Activated B cell treated with CpG ODN at 0.5 μM for 24 hours (primary cell): ENCODE measurements at regions not wholly inside any gene's neighbourhood (a gene's known extent, or its start where the extent isn't known, plus 50 kb on each side); places are given as distances from the start of the nearest gene placed in this dataset.

ENCODE experiments used
- ATAC-seq: fragments of 200-7000 bp; cut with Tn5 transposase; one replicate; pipeline ENCODE4 v1.10.0; 2021; ENCODE audit warnings: low read depth, mild to moderate bottlenecking, moderate library complexity
- CTCF ChIA-PET: fragments of 350-600 bp; sonication (Branson Sonifier 250); formaldehyde crosslinking; loops from one replicate; lab custom pipeline; 2021; ENCODE audit warnings: antibody characterized with exemption; lab: Charles Lee
- POLR2A ChIA-PET: fragments of 350-600 bp; sonication (Branson Sonifier 250); formaldehyde crosslinking; loops from one replicate; lab custom pipeline; 2021; ENCODE audit warnings: antibody characterized with exemption; lab: Charles Lee
- DNase-seq: peaks from one replicate; pipeline ENCODE4 v3.0.0; 2022
- H3K27ac Mint-ChIP-seq: one replicate; pipeline ENCODE4 v1.8.0; 2020; ENCODE audit warnings: mixed read lengths
- H3K27me3 Mint-ChIP-seq: one replicate; pipeline ENCODE4 v1.8.0; 2021; ENCODE audit warnings: mixed read lengths
- H3K36me3 Mint-ChIP-seq: one replicate; pipeline ENCODE4 v1.8.0; 2021; ENCODE audit warnings: low read depth, mixed read lengths
- H3K4me1 Mint-ChIP-seq: one replicate; pipeline ENCODE4 v1.8.0; 2021; ENCODE audit warnings: mixed read lengths
- H3K4me3 Mint-ChIP-seq: one replicate; pipeline ENCODE4 v1.8.0; 2020; ENCODE audit warnings: mild to moderate bottlenecking, mixed read lengths
- H3K9me3 Mint-ChIP-seq: one replicate; pipeline ENCODE4 v1.8.0; 2020; ENCODE audit warnings: mixed read lengths
- CTCF ChIP-seq: fragments of 200-600 bp; IDR thresholded peaks from one replicate; pipeline ENCODE4 v1.8.0; 2022; ENCODE audit warnings: antibody characterized with exemption, mild to moderate bottlenecking
- intact Hi-C: fragments of 100-400 bp; cut with micrococcal nuclease; formaldehyde crosslinking; loops from one replicate; pipeline ENCODE4 v1.15.1; 2024

- H3K27me3 Mint-ChIP-seq: no peaks in the 10 kb centered on the region
- TF ChIP-seq CTCF: no peak
- DNase-seq (no peak), ATAC-seq (no peak)
- no peak overlapping the region for H3K4me3 Mint-ChIP-seq
- peaks cover 2% of the 10 kb centered on the region for H3K9me3 Mint-ChIP-seq
- POLR2A ChIA-PET: no interaction called here
- CTCF ChIA-PET: no interaction called here
- H3K4me1 Mint-ChIP-seq: no peaks in the 10 kb centered on the region
- intact Hi-C loops: no loop called here
- H3K36me3 Mint-ChIP-seq: no peaks in the 10 kb centered on the region
- no peak overlapping the region for H3K27ac Mint-ChIP-seq
These were observed 149.4 kb downstream of the CD24 start for GRCh38 chr6:106825156-106825555.

GRCh38 chr6:106823732-106824351, 150.7 kb downstream of the CD24 start:
- Mint-ChIP-seq H3K4me3 (no peak overlapping the region), H3K4me1 (no peaks in the 10 kb centered on the region), H3K9me3 (no peaks in the 10 kb centered on the region), H3K36me3 (no peaks in the 10 kb centered on the region), H3K27ac (no peak overlapping the region), H3K27me3 (no peaks in the 10 kb centered on the region)
- no peak for TF ChIP-seq CTCF
- no peak for ATAC-seq
- POLR2A ChIA-PET: interaction anchor here (0.7 kb wide), 1 partner anchor 1744 kb away, joined by 3 read pairs; no protein-coding TSS in a partner anchor
- no peak for DNase-seq
- intact Hi-C loops: no loop called here
- CTCF ChIA-PET: no interaction called here

- ATAC-seq: no peak
- Mint-ChIP-seq H3K27ac (no peak overlapping the region), H3K4me1 (no peaks in the 10 kb centered on the region), H3K4me3 (no peak overlapping the region), H3K9me3 (no peaks in the 10 kb centered on the region), H3K36me3 (no peaks in the 10 kb centered on the region), H3K27me3 (no peaks in the 10 kb centered on the region)
- intact Hi-C loops: no loop called here
- no peak for DNase-seq
- CTCF ChIA-PET: no interaction called here
- no peak for TF ChIP-seq CTCF
- POLR2A ChIA-PET: interaction anchor here (0.7 kb wide), 1 partner anchor 1745 kb away, joined by 3 read pairs; no protein-coding TSS in a partner anchor
These were observed 151.5 kb downstream of the CD24 start for GRCh38 chr6:106823058-106823457.

- Mint-ChIP-seq H3K27ac (no peak overlapping the region), H3K9me3 (no peaks in the 10 kb centered on the region), H3K4me1 (no peaks in the 10 kb centered on the region), H3K27me3 (no peaks in the 10 kb centered on the region), H3K36me3 (no peaks in the 10 kb centered on the region), H3K4me3 (no peak overlapping the region)
- POLR2A ChIA-PET: no interaction called here
- DNase-seq (no peak), ATAC-seq (no peak)
- CTCF ChIA-PET: no interaction called here
- TF ChIP-seq CTCF: no peak
- intact Hi-C loops: no loop called here
These were observed 154.1 kb downstream of the CD24 start for GRCh38 chr6:106820412-106820852.

- no peak for DNase-seq
- no peaks in the 10 kb centered on the region for H3K27me3 Mint-ChIP-seq
- peaks cover 42% of the 10 kb centered on the region for H3K9me3 Mint-ChIP-seq
- H3K27ac Mint-ChIP-seq: no peak overlapping the region
- ChIA-PET POLR2A (interaction anchor here (0.6 kb wide), 1 partner anchor 125 kb away, joined by 10 read pairs; no protein-coding TSS in a partner anchor), CTCF (no interaction called here)
- H3K4me3 Mint-ChIP-seq: no peak overlapping the region
- no peak for TF ChIP-seq CTCF
- intact Hi-C loops: no loop called here
- no peak for ATAC-seq
- peaks cover 28% of the 10 kb centered on the region for H3K36me3 Mint-ChIP-seq
- no peaks in the 10 kb centered on the region for H3K4me1 Mint-ChIP-seq
These were observed 163.3 kb downstream of the CD24 start for GRCh38 chr6:106811088-106811686.
